BJ (cell line): ENCODE measurements at regions not wholly inside any gene's neighbourhood (a gene's known extent, or its start where the extent isn't known, plus 50 kb on each side); places are given as distances from the start of the nearest gene placed in this dataset.

Experiments used
- CTCF ChIA-PET: fragments of 350-600 bp; formaldehyde crosslinking; extraction: SDS; loops from one replicate; lab custom pipeline; 2021; ENCODE audit warnings: antibody characterized with exemption, inconsistent platforms; lab: Yijun Ruan, JAX
- POLR2A ChIA-PET: fragments of 300-600 bp; sonication (Branson Sonifier 250); formaldehyde crosslinking; extraction: SDS; loops from one replicate; lab custom pipeline; 2021; ENCODE audit warnings: antibody characterized with exemption; lab: Charles Lee
- DNase-seq: peaks from one replicate; pipeline ENCODE4 v3.0.0-alpha.2; 2011; ENCODE audit warnings: low read depth
- H3K27me3 ChIP-seq: 2 replicates; pipeline ENCODE4 v1.6.0; 2011; ENCODE audit warnings: low read length; ENCODE audit not compliant: control insufficient read depth, insufficient read depth
- H3K36me3 ChIP-seq: 2 replicates; pipeline ENCODE4 v1.5.1; 2011; ENCODE audit warnings: low read length; ENCODE audit not compliant: control insufficient read depth, insufficient read depth
- H3K4me3 ChIP-seq: 2 replicates; pipeline ENCODE4 v1.5.1; 2011; ENCODE audit warnings: low read depth, mild to moderate bottlenecking, control low read depth, low read length
- CTCF ChIP-seq: IDR thresholded peaks from 2 replicates; pipeline ENCODE4 v1.5.1; 2011; ENCODE audit warnings: low read depth, mild to moderate bottlenecking, control low read depth, inconsistent platforms, low read length, moderate library complexity; ENCODE audit not compliant: insufficient read depth

- Histone ChIP-seq H3K36me3 (no peaks in the 10 kb centered on the region), H3K4me3 (no peak overlapping the region), H3K27me3 (no peaks in the 10 kb centered on the region)
- ChIA-PET CTCF (no interaction called here), POLR2A (no interaction called here)
- no peak for TF ChIP-seq CTCF
- no peak for DNase-seq
These were observed 1108.1 kb downstream of the GRIK2 start for GRCh38 chr6:102501615-102502014.

GRCh38 chr6:102494808-102495207 is 1101.3 kb downstream of the GRIK2 start:
- POLR2A ChIA-PET: no interaction called here
- Histone ChIP-seq H3K36me3 (no peaks in the 10 kb centered on the region), H3K4me3 (no peak overlapping the region), H3K27me3 (no peaks in the 10 kb centered on the region)
- TF ChIP-seq CTCF: no peak
- CTCF ChIA-PET: no interaction called here
- no peak for DNase-seq

- H3K4me3 ChIP-seq: no peak overlapping the region
- POLR2A ChIA-PET: no interaction called here
- TF ChIP-seq CTCF: no peak
- DNase-seq: no peak
- no peaks in the 10 kb centered on the region for H3K36me3 ChIP-seq
- H3K27me3 ChIP-seq: no peaks in the 10 kb centered on the region
- CTCF ChIA-PET: no interaction called here
These were observed 1100.0 kb downstream of the GRIK2 start for GRCh38 chr6:102493485-102493884.

GRCh38 chr6:102488729-102489128 is 1095.2 kb downstream of the GRIK2 start:
- POLR2A ChIA-PET: no interaction called here
- no peak for DNase-seq
- CTCF ChIA-PET: no interaction called here
- no peaks in the 10 kb centered on the region for H3K27me3 ChIP-seq
- no peak overlapping the region for H3K4me3 ChIP-seq
- H3K36me3 ChIP-seq: no peaks in the 10 kb centered on the region
- no peak for TF ChIP-seq CTCF

- Histone ChIP-seq H3K36me3 (no peaks in the 10 kb centered on the region), H3K27me3 (no peaks in the 10 kb centered on the region), H3K4me3 (no peak overlapping the region)
- ChIA-PET POLR2A (no interaction called here), CTCF (no interaction called here)
- no peak for TF ChIP-seq CTCF
- no peak for DNase-seq
These were observed 1092.0 kb downstream of the GRIK2 start for GRCh38 chr6:102485480-102485879.
